Lung microvascular endothelial cell (primary cell): ENCODE measurements at regions not wholly inside any gene's neighbourhood (a gene's known extent, or its start where the extent isn't known, plus 50 kb on each side); places are given as distances from the start of the nearest gene placed in this dataset.

Experiments
- DNase-seq, 2 donors: peaks; one replicate each; pipeline versions ENCODE4 v3.0.0 to v3.0.0-alpha.2; 2010; ENCODE audit warnings: low read depth in 2 of 2

DNA sequence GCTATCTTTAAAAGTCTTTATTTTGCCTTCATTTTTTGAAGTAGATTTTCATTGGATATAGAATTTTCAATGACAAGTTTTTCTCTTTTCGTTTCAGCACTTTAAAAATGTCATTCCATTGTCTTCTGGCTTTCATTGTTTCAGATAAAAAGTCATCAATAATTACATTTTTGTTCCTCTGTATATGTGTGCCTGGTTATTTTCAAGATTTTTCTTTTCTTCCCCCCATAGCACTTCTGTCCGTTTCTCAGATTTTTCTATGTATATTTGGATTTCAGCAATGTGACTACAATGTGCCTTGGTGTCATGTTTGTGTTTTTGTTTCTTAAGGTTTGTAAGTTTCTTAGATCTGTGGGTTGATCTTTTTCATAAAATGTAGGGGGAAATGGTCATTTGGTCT is 66.3 kb upstream of the HSD17B12 start:
- DNase-seq, result no peak

DNA sequence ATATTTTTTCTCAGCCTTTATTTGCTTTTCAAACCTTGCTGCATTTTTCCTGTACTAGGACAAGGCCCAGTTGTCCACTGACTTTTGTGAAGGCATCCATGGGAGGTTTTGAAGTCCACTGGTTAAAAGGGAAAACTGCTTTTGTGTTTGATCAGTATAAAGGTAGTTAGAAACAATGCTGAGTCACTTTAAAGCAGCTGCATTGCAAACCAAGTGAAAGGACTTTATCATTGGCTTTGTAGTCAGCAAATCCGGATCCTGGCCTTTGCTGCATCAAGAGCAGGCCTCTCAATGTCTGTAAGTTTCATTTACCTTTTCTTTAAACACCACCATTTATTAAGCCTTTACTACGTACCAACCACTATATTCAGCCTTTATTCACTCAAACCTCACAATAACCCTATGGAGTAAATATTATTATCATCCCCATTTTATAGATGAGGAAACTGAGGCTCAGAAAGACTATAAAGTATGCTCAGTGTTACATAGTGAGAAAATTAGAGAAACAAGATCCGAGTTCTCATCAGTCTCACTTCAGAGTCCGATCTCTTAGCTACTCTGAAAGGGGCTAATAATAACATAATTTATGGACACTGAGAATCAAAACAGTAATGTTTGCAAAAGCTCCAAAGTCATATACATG is 60.6 kb upstream of the HSD17B12 start:
- DNase-seq, result no peak

DNA sequence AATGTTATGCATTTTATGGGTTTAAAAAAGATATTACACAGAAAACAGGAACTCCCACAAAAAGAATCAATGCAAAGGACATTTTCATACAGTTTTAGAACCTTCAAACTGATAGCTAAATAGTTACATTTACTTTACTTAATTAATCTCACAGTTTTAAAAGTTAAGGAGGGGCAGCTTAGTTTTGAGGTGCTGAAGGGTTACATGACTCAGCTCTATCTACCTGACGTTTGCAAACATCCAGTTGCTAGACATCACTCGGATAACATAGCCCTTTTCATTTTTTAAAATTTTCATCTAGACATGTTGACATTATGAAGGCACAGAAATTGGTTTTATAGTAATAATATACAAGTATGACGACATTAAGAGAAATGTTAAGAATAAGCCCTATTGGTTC is 53.7 kb upstream of the HSD17B12 start:
- DNase-seq, result no peak
